Karpas-422 (cell line): ENCODE measurements at regions not wholly inside any gene's neighbourhood (a gene's known extent, or its start where the extent isn't known, plus 50 kb on each side); places are given as distances from the start of the nearest gene placed in this dataset.
"Not testable (repeated sequence)": the region's sequence is repeated elsewhere in the genome, so short reads cannot be mapped to it uniquely, and the experiment has no call there.

Experiments
- DNase-seq: peaks from one replicate; pipeline ENCODE4 v3.0.0-alpha.2; 2015
- H2AFZ ChIP-seq: fragments of 200-600 bp; sonication (generic); 2 replicates; pipeline ENCODE4 v1.6.1; 2014; ENCODE audit warnings: antibody characterized with exemption, low read length, mixed read lengths
- H3K27ac ChIP-seq: fragments of 200-600 bp; sonication (generic); 2 replicates; pipeline ENCODE4 v1.5.1; 2014; ENCODE audit warnings: mild to moderate bottlenecking, low read length, moderate library complexity
- H3K27me3 ChIP-seq: fragments of 200-600 bp; sonication (generic); 2 replicates; pipeline ENCODE4 v1.6.1; 2014; ENCODE audit warnings: low read length, mixed read lengths
- H3K36me3 ChIP-seq: fragments of 200-600 bp; sonication (generic); 2 replicates; pipeline ENCODE4 v1.6.1; 2014; ENCODE audit warnings: low read length, mixed read lengths; ENCODE audit not compliant: insufficient read depth
- H3K4me1 ChIP-seq: fragments of 200-600 bp; sonication (generic); 2 replicates; pipeline ENCODE4 v1.6.1; 2014; ENCODE audit warnings: mild to moderate bottlenecking, low read length, mixed read lengths
- H3K4me2 ChIP-seq: fragments of 200-600 bp; sonication (generic); 2 replicates; pipeline ENCODE4 v1.6.1; 2014; ENCODE audit warnings: low read length, low read depth, mild to moderate bottlenecking; ENCODE audit not compliant: poor library complexity, severe bottlenecking
- H3K4me3 ChIP-seq: fragments of 200-600 bp; sonication (generic); 2 replicates; pipeline ENCODE4 v1.5.1; 2014; ENCODE audit warnings: mild to moderate bottlenecking, antibody characterized with exemption, low read length, mixed read lengths
- H3K79me2 ChIP-seq: fragments of 200-600 bp; sonication (generic); 2 replicates; pipeline ENCODE4 v1.6.1; 2014; ENCODE audit warnings: mild to moderate bottlenecking, low read length, mixed read lengths
- H3K9ac ChIP-seq: fragments of 200-600 bp; sonication (generic); 2 replicates; pipeline ENCODE4 v1.6.0; 2014; ENCODE audit warnings: low read length
- H3K9me2 ChIP-seq: fragments of 200-600 bp; sonication (generic), shearing (Covaris generic); replicated peaks from 2 replicates; pipeline ENCODE4 v1.6.0; 2014; ENCODE audit warnings: mild to moderate bottlenecking, low read length, moderate library complexity; ENCODE audit not compliant: insufficient read depth
- H3K9me3 ChIP-seq: fragments of 300-700, 200-600 bp; sonication (generic); 2 replicates; pipeline ENCODE4 v1.6.1; 2014; ENCODE audit warnings: low read length, mixed read lengths
- H4K20me1 ChIP-seq: fragments of 200-600 bp; sonication (generic); 2 replicates; pipeline ENCODE4 v1.6.1; 2014; ENCODE audit warnings: mild to moderate bottlenecking, antibody characterized with exemption, low read length, low read depth; ENCODE audit not compliant: insufficient read depth

DNA sequence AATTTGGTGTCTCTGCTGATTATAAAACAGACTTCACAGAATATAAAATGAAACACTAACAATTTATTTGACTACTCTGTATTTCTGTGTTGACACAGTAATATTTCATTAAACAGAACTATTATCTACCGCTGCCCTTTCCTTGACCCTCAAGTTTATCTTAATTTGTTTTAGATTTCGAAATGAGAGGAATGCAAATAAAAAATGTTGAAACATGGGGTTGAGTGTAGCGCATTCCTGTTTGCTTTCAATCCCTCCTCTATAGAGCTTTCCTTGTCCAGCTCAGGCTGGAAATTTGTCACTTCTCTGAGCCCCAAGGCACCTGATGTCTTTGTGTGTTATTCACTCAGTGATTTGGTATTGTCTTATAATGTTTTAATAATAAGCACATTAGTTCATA is 550.2 kb downstream of the ZBBX start:
- no peak for DNase-seq
- Histone ChIP-seq H3K27ac (no peak overlapping the region), H3K9me2 (no peaks in the 10 kb centered on the region), H3K79me2 (no peaks in the 10 kb centered on the region), H3K4me2 (no peak overlapping the region), H3K4me3 (no peak overlapping the region), H4K20me1 (no peaks in the 10 kb centered on the region), H3K36me3 (no peaks in the 10 kb centered on the region), H3K4me1 (no peaks in the 10 kb centered on the region), H2AFZ (no peak overlapping the region), H3K9me3 (no peaks in the 10 kb centered on the region), H3K9ac (no peak overlapping the region), H3K27me3 (no peaks in the 10 kb centered on the region)

DNA sequence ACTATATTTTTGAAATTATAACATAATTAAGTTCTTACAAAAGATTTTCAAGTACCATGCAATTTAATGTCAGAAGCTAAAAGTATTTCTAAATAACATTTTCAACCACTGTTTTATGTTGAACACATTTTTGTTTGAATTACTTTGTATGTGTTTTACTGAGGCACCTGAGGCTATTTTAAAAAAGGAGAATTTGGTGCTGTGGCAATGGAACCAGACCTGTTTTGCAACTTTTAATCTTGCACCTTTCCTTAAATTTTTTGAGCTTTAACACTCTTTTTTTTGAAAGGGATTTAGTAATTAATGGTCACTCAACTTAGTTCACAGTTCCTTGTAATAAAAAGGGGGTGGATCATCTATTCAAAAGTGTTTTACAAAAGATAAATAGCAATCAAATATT is 561.6 kb downstream of the ZBBX start:
- H3K36me3 ChIP-seq = no peaks in the 10 kb centered on the region
- no peaks in the 10 kb centered on the region for H4K20me1 ChIP-seq
- no peaks in the 10 kb centered on the region; the same call in 1 of the 2 replicates for H3K9me2 ChIP-seq
- no peaks in the 10 kb centered on the region for H3K4me1 ChIP-seq
- H3K27me3 ChIP-seq = no peaks in the 10 kb centered on the region
- no peak overlapping the region for H3K4me2 ChIP-seq
- no peaks in the 10 kb centered on the region for H3K9me3 ChIP-seq
- H3K4me3 ChIP-seq = no peak overlapping the region
- no peak overlapping the region for H3K9ac ChIP-seq
- H3K79me2 ChIP-seq = no peaks in the 10 kb centered on the region
- no peak overlapping the region for H2AFZ ChIP-seq
- DNase-seq = no peak
- H3K27ac ChIP-seq = no peak overlapping the region

GRCh38 chr3:166817269-166817668 is 562.8 kb downstream of the ZBBX start:
- not testable (repeated sequence) for H3K4me2 ChIP-seq, DNase-seq, H3K27ac ChIP-seq, H3K9ac ChIP-seq, H3K36me3 ChIP-seq, H3K4me1 ChIP-seq, H2AFZ ChIP-seq, H4K20me1 ChIP-seq, H3K27me3 ChIP-seq, H3K79me2 ChIP-seq, H3K9me3 ChIP-seq, H3K4me3 ChIP-seq, H3K9me2 ChIP-seq

GRCh38 chr3:166810741-166811445 is 569.2 kb downstream of the ZBBX start:
- no peak for DNase-seq
- no peak overlapping the region for H2AFZ ChIP-seq
- H3K4me3 ChIP-seq = no peak overlapping the region
- no peak overlapping the region for H3K4me2 ChIP-seq
- H3K9me2 ChIP-seq = no peaks in the 10 kb centered on the region
- H3K27me3 ChIP-seq = no peaks in the 10 kb centered on the region
- no peaks in the 10 kb centered on the region for H3K9me3 ChIP-seq
- no peaks in the 10 kb centered on the region for H3K4me1 ChIP-seq
- no peaks in the 10 kb centered on the region for H3K36me3 ChIP-seq
- no peak overlapping the region for H3K27ac ChIP-seq
- H3K79me2 ChIP-seq = no peaks in the 10 kb centered on the region
- no peaks in the 10 kb centered on the region for H4K20me1 ChIP-seq
- no peak overlapping the region for H3K9ac ChIP-seq

DNA sequence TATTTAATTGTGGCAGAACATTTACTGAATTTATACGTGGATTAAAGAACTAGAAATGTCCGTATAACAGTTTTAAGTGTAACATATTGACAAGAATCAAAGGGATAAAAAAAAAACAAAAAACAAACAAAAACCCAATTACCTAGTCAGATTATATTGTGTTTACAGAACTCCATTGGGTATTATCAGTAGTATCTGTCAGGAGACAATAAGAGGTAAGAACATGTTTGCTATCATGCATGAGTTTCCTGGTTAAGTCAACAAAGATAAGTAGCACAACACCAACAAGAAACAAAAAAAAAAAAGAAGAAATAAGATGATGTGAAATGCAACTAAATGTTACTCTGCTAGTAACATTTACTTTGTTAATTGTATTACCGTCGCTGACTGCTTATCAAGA is 570.6 kb downstream of the ZBBX start:
- no peak overlapping the region for H3K4me3 ChIP-seq
- H3K9me3 ChIP-seq = no peaks in the 10 kb centered on the region
- DNase-seq = no peak
- no peak overlapping the region for H3K27ac ChIP-seq
- H3K9ac ChIP-seq = no peak overlapping the region
- H3K4me1 ChIP-seq = no peaks in the 10 kb centered on the region
- H2AFZ ChIP-seq = no peak overlapping the region
- H4K20me1 ChIP-seq = no peaks in the 10 kb centered on the region
- no peaks in the 10 kb centered on the region for H3K36me3 ChIP-seq
- no peak overlapping the region for H3K4me2 ChIP-seq
- H3K27me3 ChIP-seq = no peaks in the 10 kb centered on the region
- no peaks in the 10 kb centered on the region for H3K79me2 ChIP-seq
- no peaks in the 10 kb centered on the region for H3K9me2 ChIP-seq

DNA sequence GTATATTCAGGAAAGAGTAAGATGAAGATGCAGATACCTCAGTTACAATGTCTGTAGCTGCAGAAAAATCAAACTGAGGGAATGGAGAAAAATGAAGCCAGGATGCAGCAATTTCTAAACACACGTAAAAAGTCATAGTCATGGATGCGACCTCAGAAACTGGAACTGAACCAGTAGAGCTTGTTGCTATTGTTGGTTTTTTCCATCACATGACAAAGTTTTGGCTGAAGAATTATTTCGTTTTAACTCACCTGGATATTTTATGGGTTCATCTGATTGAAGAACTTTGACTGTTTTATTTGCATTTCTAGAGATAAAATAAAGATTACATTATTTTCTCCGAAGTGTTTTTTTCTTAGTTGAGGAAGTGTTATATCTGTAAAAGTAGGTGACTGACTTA is 591.2 kb downstream of the ZBBX start:
- H3K79me2 ChIP-seq = no peaks in the 10 kb centered on the region
- no peaks in the 10 kb centered on the region for H3K4me1 ChIP-seq
- H4K20me1 ChIP-seq = no peaks in the 10 kb centered on the region
- DNase-seq = no peak
- no peak overlapping the region for H2AFZ ChIP-seq
- H3K4me3 ChIP-seq = no peak overlapping the region
- H3K9me2 ChIP-seq = no peaks in the 10 kb centered on the region
- no peak overlapping the region for H3K4me2 ChIP-seq
- no peaks in the 10 kb centered on the region for H3K27me3 ChIP-seq
- no peaks in the 10 kb centered on the region for H3K36me3 ChIP-seq
- H3K9me3 ChIP-seq = no peaks in the 10 kb centered on the region
- H3K9ac ChIP-seq = no peak overlapping the region
- H3K27ac ChIP-seq = no peak overlapping the region

DNA sequence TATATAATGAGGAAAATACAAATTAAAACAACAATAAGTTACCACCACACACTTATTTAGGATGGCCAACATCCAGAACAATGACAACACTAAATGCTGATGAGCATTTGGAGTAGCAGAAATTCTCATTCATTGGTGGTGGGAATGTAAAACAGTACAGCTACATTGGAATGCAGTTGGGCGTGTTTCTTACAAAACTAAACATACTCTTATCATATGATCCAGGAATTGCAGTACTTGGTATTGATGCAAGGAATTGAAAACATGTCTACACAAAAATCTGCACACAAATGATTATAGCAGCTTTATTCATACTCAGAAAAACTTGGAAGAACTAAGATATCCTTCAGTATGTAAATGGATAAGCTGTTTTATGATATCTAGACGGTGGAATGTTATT is 594.2 kb downstream of the ZBBX start:
- no peak overlapping the region for H3K4me3 ChIP-seq
- H3K79me2 ChIP-seq = no peaks in the 10 kb centered on the region
- H3K4me2 ChIP-seq = no peak overlapping the region
- H3K4me1 ChIP-seq = no peaks in the 10 kb centered on the region
- H3K9me2 ChIP-seq = no peaks in the 10 kb centered on the region
- H3K27me3 ChIP-seq = no peaks in the 10 kb centered on the region
- H4K20me1 ChIP-seq = no peaks in the 10 kb centered on the region
- no peaks in the 10 kb centered on the region for H3K36me3 ChIP-seq
- no peaks in the 10 kb centered on the region for H3K9me3 ChIP-seq
- no peak overlapping the region for H3K27ac ChIP-seq
- H2AFZ ChIP-seq = no peak overlapping the region
- H3K9ac ChIP-seq = no peak overlapping the region
- DNase-seq = no peak

DNA sequence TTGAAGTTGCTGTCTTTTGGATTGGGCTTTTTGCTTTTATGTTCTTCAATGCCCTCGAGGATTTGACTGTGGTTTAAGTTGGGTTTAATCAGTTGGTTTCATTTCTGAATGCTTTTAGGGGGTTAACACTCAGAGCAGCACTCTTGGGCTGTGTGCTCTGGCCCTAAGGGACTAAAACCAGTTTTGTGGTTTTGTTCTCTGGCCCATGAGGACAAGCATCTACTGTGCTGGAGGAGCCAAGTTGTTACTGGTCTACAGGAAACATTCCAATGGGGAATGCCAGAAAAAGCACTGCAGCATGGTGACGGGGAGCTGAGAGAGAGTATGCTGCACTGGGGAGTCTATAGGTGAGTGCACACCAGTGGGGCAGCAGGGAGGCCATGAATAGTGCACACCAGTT is 596.9 kb downstream of the ZBBX start:
- H3K4me3 ChIP-seq = no peak overlapping the region
- no peaks in the 10 kb centered on the region for H3K4me1 ChIP-seq
- H3K36me3 ChIP-seq = no peaks in the 10 kb centered on the region
- no peak overlapping the region for H3K4me2 ChIP-seq
- H3K9ac ChIP-seq = no peak overlapping the region
- no peaks in the 10 kb centered on the region for H3K27me3 ChIP-seq
- DNase-seq = no peak
- no peaks in the 10 kb centered on the region for H4K20me1 ChIP-seq
- no peaks in the 10 kb centered on the region for H3K79me2 ChIP-seq
- no peaks in the 10 kb centered on the region for H3K9me3 ChIP-seq
- no peak overlapping the region for H3K27ac ChIP-seq
- no peaks in the 10 kb centered on the region for H3K9me2 ChIP-seq
- no peak overlapping the region for H2AFZ ChIP-seq
